Heart left ventricle (tissue), 16 donors: ENCODE measurements at regions not wholly inside any gene's neighbourhood (a gene's known extent, or its start where the extent isn't known, plus 50 kb on each side); places are given as distances from the start of the nearest gene placed in this dataset.

Experiments used
- ATAC-seq, 4 donors: fragments of 200-7000 bp; cut with Tn5 transposase; one replicate each; pipeline ENCODE4 v1.9.1; 2020 to 2022; ENCODE audit warnings: moderate library complexity in 4 of 4, mild to moderate bottlenecking in 3 of 4, moderate number of reproducible peaks in 1 of 4
- DNase-seq, 5 donors: peaks; one replicate each; pipeline ENCODE4 v3.0.0-alpha.2; 2020
- H3K27ac ChIP-seq, 12 donors: fragments of 200-600 bp; sonication (generic) in 4 of 12; one replicate each; pipeline versions ENCODE4 v1.5.0 to v1.8.0; 2016 to 2022; ENCODE audit warnings: mild to moderate bottlenecking in 2 of 12
- H3K27me3 ChIP-seq, 9 donors: fragments of 200-600 bp; sonication (generic) in 2 of 9; one replicate each; pipeline versions ENCODE4 v1.5.1 to v1.8.0; 2016 to 2022; ENCODE audit warnings: mild to moderate bottlenecking in 3 of 9
- H3K36me3 ChIP-seq, 9 donors: fragments of 200-600 bp; sonication (generic) in 2 of 9; one replicate each; pipeline versions ENCODE4 v1.5.0 to v1.8.0; 2018 to 2022; ENCODE audit warnings: mild to moderate bottlenecking in 2 of 9
- H3K4me1 ChIP-seq, 12 donors: fragments of 200-600 bp; sonication (generic) in 4 of 12; one replicate each; pipeline versions ENCODE4 v1.5.0 to v1.8.0; 2016 to 2022; ENCODE audit warnings: mild to moderate bottlenecking in 3 of 12
- H3K4me3 ChIP-seq, 12 donors: fragments of 200-600 bp; sonication (generic) in 4 of 12; one replicate each; pipeline versions ENCODE4 v1.5.0 to v1.8.0; 2017 to 2022; ENCODE audit warnings: mild to moderate bottlenecking in 9 of 12, moderate library complexity in 4 of 12
- H3K9me3 ChIP-seq, 12 donors: fragments of 200-600 bp; sonication (generic) in 4 of 12; one replicate each; pipeline versions ENCODE4 v1.5.0 to v1.8.0; 2016 to 2022; ENCODE audit warnings: mild to moderate bottlenecking in 1 of 12
- POLR2A ChIP-seq, 2 donors: fragments of 450-650 bp; IDR thresholded peaks; one replicate each; pipeline ENCODE4 v1.6.1; 2017; ENCODE audit warnings: antibody characterized with exemption in 2 of 2, mild to moderate bottlenecking in 2 of 2, moderate library complexity in 2 of 2
- WGBS, 4 donors: extraction: QIAGEN DNeasy Blood & Tissue Kit in 2 of 4; methylation state at CpG; one replicate each; pipeline versions ENCODE4 v1.1.5 to v1.1.7; 2013 to 2018; 5-methylcytosine and 5-hydroxymethylcytosine counted together
- intact Hi-C, 10 donors: fragments of 100-400 bp; cut with DNase I; formaldehyde crosslinking; loops; one replicate each; pipeline versions ENCODE4 v1.11.1 to v1.14.2; 2022
- TF ChIP-seq, protein P1 (sequence below), 12 donors: fragments of 200-600 bp; sonication (generic) in 4 of 12; IDR thresholded peaks; one replicate each; pipeline versions ENCODE4 v1.5.0 to v1.8.0; 2018 to 2022; ENCODE audit warnings: antibody characterized with exemption in 12 of 12, mild to moderate bottlenecking in 5 of 12
- donor health status: ischemic (EF 13 %, LVEDD 7.1; RV severe dilation, severe dysfunction).
- donor health status: healthy with polysubstance abuse.
- donor health status: DM: no; HTN: yes; CAD: no.
- donor health status: DM: no; HTN: no; CAD: no.
- donor health status: ischemic (EF 25% LVEDD 6.9; RV normal size, moderate dysfunction).
- donor health status: ischemic (EF 25% LVEDD 5.7; RV mildly dilated, moderate dysfunction).
- donor health status: healthy.
- donor health status: DM: yes; HTN: yes; CAD: no.
- donor health status: ischemic (EF 35%, LVEDD 5.7; RV mildly dilated, moderate dysfunction).
- donor health status: nonischemic (EF 11% LVEDD 7.7; RV severe dilation, severe dysfunction).
- donor health status: DM: yes; HTN: yes; CAD: no.
- donor health status: PGD.
- donor health status: ischemic (EF 29% LVEDD 5.4; RV normal size, mild dysfunction).
- donor health status: nonischemic (EF 23%, LVEDD 6.1; RV moderate dilation, normal function).

DNA sequence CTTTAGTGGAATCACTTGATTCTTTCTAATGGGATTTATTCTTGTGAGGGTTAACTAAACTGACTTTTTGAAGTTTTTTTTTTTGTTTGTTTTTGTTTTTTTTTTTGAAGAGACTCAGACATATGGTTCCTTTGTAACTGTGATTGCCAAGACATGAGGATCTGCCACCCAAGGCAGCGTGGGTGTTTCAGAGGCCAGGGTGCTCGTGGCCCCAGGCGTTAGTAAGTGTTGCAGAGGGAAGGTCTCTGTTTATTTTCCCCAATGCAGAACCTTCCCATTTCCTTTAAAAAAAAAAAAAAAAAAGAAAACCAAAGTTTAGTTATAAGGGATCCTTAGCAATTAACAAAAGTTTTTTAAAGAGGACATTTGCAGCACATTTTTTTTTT, 94.8 kb downstream of the CTTN start:
- peaks cover 0 to 16% (median 5%) of the 10 kb centered on the region in 12 donors for H3K9me3 ChIP-seq
- H3K27me3 ChIP-seq, result no peaks in the 10 kb centered on the region
- no peaks in the 10 kb centered on the region for H3K36me3 ChIP-seq
- DNase-seq (no peak), ATAC-seq (no peak)
- no peak overlapping the region for H3K4me3 ChIP-seq
- H3K4me1 ChIP-seq, result peaks cover 0 to 2% (median 0%) of the 10 kb centered on the region in 12 donors
- no peak overlapping the region for H3K27ac ChIP-seq
- 64 to 78% (median 67%) methylated on average over 3 of the region's 3 CpGs for WGBS, 4 donors
- intact Hi-C loops, result no loop called here
- TF ChIP-seq, protein P1, sequence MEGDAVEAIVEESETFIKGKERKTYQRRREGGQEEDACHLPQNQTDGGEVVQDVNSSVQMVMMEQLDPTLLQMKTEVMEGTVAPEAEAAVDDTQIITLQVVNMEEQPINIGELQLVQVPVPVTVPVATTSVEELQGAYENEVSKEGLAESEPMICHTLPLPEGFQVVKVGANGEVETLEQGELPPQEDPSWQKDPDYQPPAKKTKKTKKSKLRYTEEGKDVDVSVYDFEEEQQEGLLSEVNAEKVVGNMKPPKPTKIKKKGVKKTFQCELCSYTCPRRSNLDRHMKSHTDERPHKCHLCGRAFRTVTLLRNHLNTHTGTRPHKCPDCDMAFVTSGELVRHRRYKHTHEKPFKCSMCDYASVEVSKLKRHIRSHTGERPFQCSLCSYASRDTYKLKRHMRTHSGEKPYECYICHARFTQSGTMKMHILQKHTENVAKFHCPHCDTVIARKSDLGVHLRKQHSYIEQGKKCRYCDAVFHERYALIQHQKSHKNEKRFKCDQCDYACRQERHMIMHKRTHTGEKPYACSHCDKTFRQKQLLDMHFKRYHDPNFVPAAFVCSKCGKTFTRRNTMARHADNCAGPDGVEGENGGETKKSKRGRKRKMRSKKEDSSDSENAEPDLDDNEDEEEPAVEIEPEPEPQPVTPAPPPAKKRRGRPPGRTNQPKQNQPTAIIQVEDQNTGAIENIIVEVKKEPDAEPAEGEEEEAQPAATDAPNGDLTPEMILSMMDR (IDR thresholded peaks at IDR 0.05), result no peak
- TF ChIP-seq POLR2A (IDR thresholded peaks at IDR 0.05), result no peak

DNA sequence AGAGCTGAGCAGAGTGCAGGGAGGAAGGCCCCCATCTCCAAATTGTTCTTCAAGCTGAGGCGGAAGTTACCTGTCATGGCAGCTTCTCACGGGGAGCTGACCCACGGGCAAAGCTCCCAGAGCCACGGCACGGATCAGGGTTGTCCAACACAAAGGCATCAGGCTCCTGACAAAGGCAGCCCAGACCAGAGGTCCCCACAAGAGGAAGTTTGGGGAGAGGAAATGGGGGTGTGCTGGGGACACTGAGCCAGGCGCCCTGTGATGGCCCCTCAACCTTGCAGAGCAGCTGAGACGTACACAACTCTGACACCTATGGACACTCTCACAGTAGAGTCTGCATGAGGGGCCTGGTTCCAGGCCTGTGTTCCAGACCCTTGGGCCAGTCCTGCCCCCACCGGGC, 95.6 kb downstream of the CTTN start:
- peak in 2 of 5 donors; percentile 9 to 15 for DNase-seq
- no peak for TF ChIP-seq POLR2A (IDR thresholded peaks at IDR 0.05)
- TF ChIP-seq, protein P1 (IDR thresholded peaks at IDR 0.05), result no peak
- no peak overlapping the region for H3K27ac ChIP-seq
- no peaks in the 10 kb centered on the region for H3K36me3 ChIP-seq
- H3K4me3 ChIP-seq, result no peak overlapping the region
- ATAC-seq, result no peak
- peaks cover 0 to 16% (median 5%) of the 10 kb centered on the region in 12 donors for H3K9me3 ChIP-seq
- intact Hi-C loops, result no loop called here
- H3K27me3 ChIP-seq, result no peaks in the 10 kb centered on the region
- H3K4me1 ChIP-seq, result peaks cover 0 to 2% (median 0%) of the 10 kb centered on the region in 12 donors
- WGBS, 4 donors, result 83 to 96% (median 93%) methylated on average over 1 to 8 of the region's 8 CpGs

DNA sequence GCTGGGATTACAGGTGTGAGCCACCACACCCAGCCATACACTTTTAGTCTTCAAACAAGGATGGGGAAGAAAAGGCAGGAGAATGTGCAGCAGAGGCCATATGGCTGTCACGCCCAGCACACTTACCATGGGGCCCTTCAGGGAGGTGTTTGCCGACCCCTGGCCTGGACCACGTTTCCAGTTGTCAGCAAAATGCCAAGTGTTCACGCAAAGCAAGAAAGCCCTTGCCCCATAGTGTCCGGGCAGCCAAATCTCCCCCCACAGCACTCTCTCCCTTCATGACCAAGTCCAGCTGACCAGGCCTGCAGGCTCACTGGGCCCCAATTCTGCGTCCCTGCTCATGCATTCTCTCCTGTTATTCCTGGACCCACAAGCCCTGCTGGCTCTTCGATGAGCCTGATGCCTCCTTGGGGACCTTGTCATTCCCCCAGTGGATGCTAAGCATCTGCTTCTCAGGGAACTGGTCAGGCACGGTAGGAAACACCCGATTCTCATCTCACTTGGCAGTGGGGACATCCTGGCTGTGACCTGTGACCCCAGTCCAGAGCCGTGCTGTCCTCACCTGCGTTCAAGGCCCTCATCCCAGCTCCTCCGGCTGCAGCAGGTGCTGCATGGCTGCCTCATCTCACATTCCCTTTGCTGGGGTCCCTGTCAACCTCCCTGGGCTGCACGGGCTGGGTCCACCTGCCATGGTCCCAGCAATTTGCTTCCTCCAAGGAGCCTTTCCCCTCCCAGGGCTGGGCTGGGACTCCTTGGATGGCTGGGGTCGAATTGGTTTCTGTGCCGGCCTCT, 96.4 kb downstream of the CTTN start:
- WGBS, 4 donors, result 79 to 90% (median 84%) methylated on average over 15 of the region's 15 CpGs
- Histone ChIP-seq H3K9me3 (peaks cover 0 to 16% (median 5%) of the 10 kb centered on the region in 12 donors), H3K27ac (no peak overlapping the region), H3K27me3 (no peaks in the 10 kb centered on the region), H3K4me3 (no peak overlapping the region), H3K36me3 (no peaks in the 10 kb centered on the region), H3K4me1 (peaks cover 0 to 2% (median 0%) of the 10 kb centered on the region in 12 donors)
- intact Hi-C loops, result no loop called here
- ATAC-seq, result no peak
- TF ChIP-seq, protein P1 (IDR thresholded peaks at IDR 0.05), result no peak
- TF ChIP-seq POLR2A (IDR thresholded peaks at IDR 0.05), result no peak
- DNase-seq, result peak in 2 of 5 donors; percentile 9 to 42

DNA sequence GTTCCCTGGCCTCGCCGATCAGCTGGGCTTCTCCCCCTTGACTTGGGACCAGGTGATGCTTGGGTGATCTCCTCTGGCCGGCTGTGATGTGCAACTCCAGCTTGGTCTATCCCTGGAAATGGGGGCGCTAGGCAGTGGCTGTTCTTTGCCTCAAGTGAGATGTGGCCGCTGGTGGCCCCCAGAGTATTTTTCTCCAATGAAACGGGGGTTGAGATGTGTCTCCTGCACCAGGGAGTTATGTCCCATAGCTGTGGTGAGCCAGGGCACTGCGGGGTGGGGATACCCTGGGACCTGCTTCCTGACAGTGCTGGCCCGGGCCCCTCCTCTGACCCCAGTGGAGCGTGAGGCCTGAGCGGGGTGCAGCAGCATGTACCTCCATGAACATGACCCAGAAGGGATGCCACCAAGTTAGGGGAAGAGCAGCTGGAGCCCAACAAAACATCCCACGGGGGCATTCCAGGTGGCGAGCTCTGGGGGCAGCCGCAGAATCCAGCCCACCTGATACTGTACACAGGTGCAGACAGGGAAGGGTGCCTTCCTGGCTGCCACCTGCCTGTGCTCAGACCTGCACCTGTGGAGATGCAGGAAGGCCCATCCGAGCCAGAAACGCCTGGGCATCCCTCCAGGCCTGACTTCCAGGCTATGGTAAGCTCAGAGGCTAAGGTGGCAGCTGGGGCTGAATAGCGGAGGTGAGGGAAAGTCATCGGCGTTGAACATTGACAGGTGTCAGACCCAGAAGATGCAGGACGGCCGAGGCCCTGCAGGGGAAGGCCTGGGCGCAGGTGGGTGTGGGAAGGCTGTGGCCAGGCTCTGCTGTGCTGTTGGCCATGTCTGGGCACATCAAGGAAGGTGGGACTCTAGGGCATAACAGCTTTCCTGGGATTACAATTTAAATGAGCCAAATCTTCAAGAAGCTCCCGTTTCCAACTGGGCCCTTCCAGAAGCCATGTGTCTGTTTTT, 97.3 kb downstream of the CTTN start:
- TF ChIP-seq, protein P1 (IDR thresholded peaks at IDR 0.05), result no peak
- no peak for TF ChIP-seq POLR2A (IDR thresholded peaks at IDR 0.05)
- no peak overlapping the region for H3K4me3 ChIP-seq
- 87 to 93% (median 91%) methylated on average over 21 to 22 of the region's 22 CpGs for WGBS, 4 donors
- DNase-seq, result peak in 2 of 5 donors; percentile 19 to 29
- no peaks in the 10 kb centered on the region for H3K27me3 ChIP-seq
- peaks cover 0 to 12% (median 4%) of the 10 kb centered on the region in 12 donors for H3K9me3 ChIP-seq
- intact Hi-C loops, result no loop called here
- peaks cover 0 to 2% (median 0%) of the 10 kb centered on the region in 12 donors for H3K4me1 ChIP-seq
- H3K27ac ChIP-seq, result no peak overlapping the region
- ATAC-seq, result no peak
- H3K36me3 ChIP-seq, result no peaks in the 10 kb centered on the region
